ENCODE measurements at regions not wholly inside any gene's neighbourhood (a gene's known extent, or its start where the extent isn't known, plus 50 kb on each side); places are given as distances from the start of the nearest gene placed in this dataset.
A peak's percentile ranks its signal among the peaks of the same experiment; 100 is the strongest.

GRCh38 chr6:141667580-141668309, 465.0 kb upstream of the GJE1 start:
- no peak for DNase-seq

GRCh38 chr6:141666187-141666586, 466.5 kb upstream of the GJE1 start:
- DNase-seq, result no peak

DNA sequence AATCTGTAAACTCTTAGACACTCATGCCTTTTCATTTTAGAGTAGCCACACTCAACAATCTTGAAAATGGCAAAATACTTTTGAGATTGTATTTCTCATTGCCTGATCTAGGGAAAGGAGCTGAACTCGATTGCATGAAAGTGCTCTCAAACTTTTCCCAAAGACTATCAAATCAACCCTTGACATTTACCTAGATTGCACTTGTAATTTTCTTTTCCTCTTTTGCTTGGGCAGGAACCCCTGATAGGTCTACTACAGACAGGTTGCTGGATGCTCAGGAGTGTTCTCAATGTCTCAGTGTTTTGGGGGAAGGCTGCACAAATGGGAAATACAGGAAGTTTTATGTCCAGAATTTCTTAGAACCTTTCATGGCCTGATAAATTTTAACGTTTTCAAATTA, 468.0 kb upstream of the GJE1 start:
- no peak for DNase-seq

- no peak for DNase-seq
Observed at GRCh38 chr6:141659582-141659981, 473.1 kb upstream of the GJE1 start.

DNA sequence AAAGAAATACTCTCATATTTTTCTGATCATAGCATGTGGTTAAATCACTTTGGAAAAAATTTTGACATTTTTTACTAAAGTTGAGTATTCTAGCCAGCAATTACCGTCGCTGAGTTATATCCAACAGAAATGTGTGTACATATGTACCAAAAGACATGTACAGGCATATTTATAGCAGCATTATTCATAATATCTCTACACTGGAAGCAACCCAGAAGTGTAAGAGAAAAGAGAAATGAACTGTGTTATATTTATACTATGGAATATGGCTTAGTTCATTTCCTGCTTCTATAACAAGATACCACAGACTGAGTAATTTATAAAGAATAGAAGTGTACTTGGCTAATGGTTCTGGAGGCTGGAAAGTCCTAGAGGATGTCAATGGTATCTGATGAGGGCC, 474.0 kb upstream of the GJE1 start:
- no peak for DNase-seq

- DNase-seq, result no peak
Observed at GRCh38 chr6:141657812-141658211, 474.9 kb upstream of the GJE1 start.

DNA sequence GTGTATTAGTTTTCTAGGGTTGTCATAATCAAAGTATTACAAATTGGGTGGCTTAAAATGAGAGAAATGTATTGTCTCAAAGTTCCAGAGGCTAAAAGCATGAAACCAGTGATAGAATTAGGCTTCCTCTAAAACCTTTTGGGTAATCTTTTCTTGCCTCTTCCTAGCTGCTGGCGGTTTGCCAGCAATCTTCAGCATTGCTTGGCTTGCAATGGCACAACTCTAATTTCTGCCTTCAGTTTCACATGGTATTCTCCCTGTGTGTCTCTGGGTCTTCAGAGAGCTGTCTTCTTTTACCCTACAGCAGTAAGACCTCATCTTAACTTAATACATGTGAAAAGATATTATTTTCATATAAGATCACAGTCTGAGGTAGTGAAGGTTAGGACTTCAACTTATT, 479.1 kb upstream of the GJE1 start:
- DNase-seq, result no peak

- no peak for DNase-seq
Observed at GRCh38 chr6:141641951-141642350, 490.8 kb upstream of the GJE1 start.

DNA sequence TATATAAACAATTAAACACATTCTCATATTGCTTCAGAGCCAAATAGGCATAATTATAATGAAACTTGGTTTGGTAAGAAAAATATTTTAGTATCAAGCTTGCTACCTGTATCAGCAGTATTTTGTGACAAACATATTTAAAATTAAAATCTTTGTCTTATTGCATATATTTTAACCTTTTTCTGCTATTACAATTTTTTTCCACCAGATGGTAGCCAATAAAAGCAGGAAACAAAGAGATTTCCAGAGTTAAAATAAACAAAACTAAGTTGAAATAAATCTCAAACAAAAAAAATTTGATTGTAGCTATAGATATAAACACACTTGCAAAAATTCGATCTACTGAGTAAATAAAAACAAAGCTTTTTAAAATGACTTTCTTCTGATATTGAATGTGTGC, 491.3 kb upstream of the GJE1 start:
- no peak for DNase-seq

- no peak for DNase-seq
Observed at GRCh38 chr6:141635621-141636020, 497.1 kb upstream of the GJE1 start.

DNA sequence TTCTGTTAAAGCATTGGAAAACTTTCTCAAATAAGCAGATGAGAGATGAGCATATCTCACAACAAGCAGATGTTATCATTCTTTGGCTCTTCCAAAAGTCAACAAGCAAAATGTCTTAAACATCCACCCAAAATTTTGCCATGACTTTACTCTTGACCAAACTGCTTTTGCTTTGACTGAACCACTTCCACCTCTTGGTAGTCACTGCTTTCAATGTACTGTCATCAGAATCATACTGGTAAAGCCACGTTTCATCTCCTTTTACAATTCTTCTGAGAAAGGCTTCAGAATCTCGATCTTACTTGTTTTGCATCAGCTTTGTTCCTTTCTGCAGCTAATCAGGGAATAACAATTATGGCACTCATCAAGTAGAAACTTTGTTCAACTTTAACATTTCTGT, 498.5 kb upstream of the GJE1 start:
- no peak for DNase-seq

- no peak for DNase-seq
Observed at GRCh38 chr6:141624301-141624700, 508.4 kb upstream of the GJE1 start.

DNA sequence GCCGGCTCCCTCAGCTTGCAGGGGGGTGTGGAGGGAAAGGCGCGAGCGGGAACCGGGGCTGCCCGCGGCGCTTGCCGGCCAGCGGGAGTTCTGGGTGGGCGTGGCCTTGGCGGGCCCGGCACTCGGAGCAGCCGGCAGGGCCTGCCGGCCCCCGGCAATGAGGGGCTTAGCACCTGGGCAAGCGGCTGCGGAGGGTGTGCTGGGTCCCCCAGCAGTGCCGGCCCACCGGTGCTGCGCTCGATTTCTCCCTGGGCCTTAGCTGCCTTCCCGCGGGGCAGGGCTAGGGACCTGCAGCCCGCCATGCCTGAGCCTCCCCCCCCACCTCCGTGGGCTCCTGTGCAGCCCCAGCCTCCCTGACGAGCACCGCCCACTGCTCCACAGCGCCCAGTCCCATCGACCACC, 514.5 kb upstream of the GJE1 start:
- no peak for DNase-seq

- DNase-seq, result no peak
Observed at GRCh38 chr6:141610741-141611140, 522.0 kb upstream of the GJE1 start.

DNA sequence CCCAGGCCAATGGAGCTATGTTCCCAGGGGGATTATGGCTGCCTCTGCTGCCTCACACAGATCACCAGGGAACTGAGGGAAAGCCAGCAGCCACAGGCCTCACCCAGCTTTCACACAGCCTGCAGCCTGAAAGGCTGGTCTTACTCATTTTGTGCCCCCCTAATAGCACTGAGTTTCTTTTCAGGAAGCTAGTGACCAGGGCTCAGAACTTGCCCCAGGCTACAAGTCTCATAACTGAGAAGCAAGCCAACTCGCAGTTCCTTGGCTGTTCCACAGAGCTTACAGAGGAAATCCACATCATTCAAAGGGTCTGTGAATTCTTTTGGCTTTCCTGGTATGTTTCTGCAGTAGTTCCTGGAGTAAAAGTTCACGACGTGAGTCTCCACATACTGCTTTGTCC, 524.8 kb upstream of the GJE1 start:
- no peak for DNase-seq

GRCh38 chr6:141598487-141598886, 534.2 kb upstream of the GJE1 start:
- DNase-seq, result no peak

- DNase-seq, result no peak
Observed at GRCh38 chr6:141594874-141595273, 537.9 kb upstream of the GJE1 start.

GRCh38 chr6:141593311-141593710, 539.4 kb upstream of the GJE1 start:
- no peak for DNase-seq

DNA sequence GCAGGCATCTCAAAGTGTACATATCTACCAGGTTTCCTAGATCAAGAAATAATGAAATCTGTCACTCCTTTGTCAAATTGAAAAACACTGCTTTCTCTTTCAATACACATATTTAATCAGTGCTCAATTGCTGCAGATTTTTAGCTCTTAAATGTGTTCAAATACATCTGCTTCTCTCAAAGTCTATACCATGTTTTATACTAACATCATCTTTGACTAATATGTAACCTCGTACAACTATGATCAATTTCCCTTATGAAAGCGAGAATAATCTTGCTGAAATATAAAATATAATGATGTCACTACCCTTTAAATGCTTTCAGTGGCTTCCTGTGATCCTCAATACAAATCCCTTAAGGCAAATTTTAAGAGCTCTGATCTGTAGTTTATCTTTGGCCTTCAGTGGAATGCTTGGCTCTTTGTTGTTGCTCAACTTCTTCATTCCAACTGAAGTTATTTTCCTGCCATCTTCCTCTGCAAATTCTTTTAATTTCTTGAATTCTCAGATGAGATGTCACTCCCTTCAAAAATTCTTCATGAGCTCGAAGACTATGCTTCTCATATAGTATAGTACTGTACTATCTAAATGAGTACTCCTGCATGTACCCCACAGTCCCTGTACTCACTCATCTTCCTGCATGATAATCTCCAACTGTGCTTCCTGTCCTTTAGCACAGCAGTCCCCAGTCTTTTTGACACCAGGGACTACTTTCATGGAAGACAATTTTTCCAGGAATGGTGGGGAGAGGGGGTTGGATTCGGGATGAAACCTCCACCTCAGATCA, 545.1 kb upstream of the GJE1 start:
- DNase-seq, result no peak

DNA sequence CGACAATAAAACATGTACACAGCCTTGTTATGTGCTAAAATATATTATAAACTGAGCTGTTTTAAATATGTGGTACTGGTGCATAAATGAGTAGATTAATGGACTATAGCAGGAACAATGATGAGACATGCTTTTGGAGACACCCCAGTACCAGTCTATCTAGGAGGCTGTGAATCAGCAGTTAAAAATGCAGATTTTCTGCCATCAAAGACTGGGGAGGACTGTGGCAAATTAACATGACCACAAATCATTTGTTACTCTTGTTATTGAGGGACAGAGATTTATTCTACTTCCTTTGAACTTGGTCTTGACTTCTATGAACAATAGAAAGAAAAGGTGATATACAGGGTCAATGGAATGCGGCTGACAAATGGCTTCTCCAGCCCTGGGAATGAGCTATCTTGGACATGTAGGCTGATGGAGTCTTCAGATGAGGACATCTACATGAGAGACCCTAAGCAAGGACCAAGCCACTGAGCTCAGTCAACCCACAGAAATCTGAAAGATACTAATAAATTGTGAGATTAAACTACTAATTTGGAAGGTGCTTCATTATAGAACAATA, 551.7 kb upstream of the GJE1 start:
- DNase-seq, result no peak

DNA sequence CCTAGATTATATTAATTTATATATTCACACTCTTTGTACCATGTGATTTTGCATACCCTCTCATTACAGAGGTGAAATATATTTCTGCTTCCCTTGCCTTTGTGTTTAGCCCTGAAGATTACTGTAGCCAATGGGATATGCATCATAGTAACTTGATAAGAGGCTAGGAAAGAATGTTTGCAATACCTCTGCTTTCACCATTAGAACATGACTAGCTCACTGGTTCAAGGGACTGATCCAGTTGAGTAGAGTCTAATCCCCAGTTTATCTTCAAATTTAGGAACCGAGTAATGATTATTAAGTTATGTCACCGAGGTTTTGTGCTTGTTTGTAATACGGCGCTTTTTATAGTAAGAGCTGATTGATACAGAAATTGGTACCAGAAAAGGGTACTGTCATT, 552.6 kb upstream of the GJE1 start:
- DNase-seq, result no peak

- no peak for DNase-seq
Observed at GRCh38 chr6:141576751-141577150, 556.0 kb upstream of the GJE1 start.

DNA sequence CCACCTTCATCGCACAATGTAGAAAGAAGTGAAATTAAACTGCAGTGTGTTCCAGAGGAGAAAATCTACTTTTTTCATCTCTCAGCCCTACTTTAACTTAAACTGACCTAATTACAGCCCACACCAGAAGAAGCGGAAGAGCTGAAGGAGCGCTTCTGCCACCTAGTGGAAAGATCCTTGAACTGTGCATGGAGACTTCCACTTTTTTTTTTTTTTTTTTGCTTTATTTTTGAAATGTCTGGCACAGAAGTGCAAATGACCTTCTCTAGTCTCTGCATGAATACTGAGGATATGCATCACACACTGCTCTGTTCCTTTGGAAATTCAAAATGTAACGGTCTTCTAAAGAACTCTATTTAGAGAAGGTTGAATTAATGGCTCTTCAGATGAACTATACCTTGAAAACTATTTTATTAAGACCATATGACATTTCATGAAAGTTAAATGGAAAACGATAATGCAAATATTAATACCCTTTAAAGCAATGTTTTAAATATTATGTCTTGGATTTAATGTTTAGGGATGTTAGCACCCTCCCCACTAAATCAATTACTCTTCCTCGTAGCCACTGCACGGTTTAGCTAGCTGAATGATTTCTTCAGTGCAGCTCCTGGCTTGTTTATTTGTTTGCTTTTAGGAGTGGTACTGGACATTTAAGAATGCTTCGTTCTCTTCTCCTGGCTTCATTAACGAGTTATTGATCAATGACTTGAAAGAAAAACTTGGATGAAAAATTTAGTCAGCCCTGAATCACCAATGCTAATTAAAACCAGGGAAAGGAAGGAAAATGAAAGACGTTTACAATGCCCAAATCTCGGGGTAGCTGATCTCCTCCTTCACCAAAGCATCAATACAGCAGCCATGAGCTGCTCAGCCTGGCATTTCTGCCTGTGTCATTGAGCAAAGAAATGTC, 569.6 kb upstream of the GJE1 start:
- DNase-seq, result peak; percentile 66
